ENCODE measurements at regions not wholly inside any gene's neighbourhood (a gene's known extent, or its start where the extent isn't known, plus 50 kb on each side); places are given as distances from the start of the nearest gene placed in this dataset.

DNA sequence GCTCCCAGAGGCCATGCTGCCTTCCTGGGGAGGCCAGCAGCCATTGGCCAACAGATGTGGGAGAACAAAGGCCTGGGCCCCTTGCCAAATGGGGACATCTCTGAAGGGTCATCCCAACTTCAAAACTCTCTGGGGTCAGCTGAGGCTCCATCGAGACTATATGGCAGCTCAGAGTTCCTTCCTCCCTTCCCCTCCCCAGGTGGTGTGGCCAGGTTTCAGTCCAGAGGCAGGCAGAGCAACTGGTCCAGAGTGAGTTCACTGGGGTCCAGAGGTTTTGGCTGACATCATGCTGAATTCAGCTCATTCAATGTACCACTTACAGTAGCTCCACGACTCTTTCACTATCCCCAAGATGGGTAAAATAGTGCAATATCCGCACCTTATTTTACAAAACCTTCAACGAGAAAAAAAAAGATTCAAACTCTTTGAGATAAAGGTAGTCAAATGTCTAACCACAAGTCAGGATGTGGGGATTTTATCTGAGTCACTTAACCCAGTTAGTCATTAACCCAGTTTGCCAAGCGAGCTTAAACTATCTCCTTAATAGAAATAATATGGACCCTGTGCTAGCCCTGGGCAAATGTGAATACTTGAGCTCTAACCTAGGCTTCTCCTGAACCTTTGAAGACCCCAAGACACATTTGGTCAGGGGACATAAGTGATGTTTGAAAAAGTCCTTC is 108.4 kb upstream of the PLEKHG1 start:
- TF ChIP-seq CTCF (optimal IDR thresholded peaks at IDR 0.05 in 1 of 3, IDR thresholded peaks at IDR 0.05 in 1 of 3, conservative IDR thresholded peaks at IDR 0.05 in 1 of 3; ENCODE audit: extremely low read depth in 1 of 3, insufficient read depth in 2 of 3, low read length in 3 of 3) (no peak), EZH2 (IDR thresholded peaks at IDR 0.05; ENCODE audit: low read length) (no peak)

Data from keratinocyte (primary cell).